HL-60 (cell line): ENCODE measurements at regions not wholly inside any gene's neighbourhood (a gene's known extent, or its start where the extent isn't known, plus 50 kb on each side); places are given as distances from the start of the nearest gene placed in this dataset.

Experiments
- DNase-seq, 2 experiments: peaks; one replicate each; pipeline ENCODE4 v3.0.0-alpha.2; 2010 to 2020; ENCODE audit warnings: low read depth in 1 of 2, low spot score in 1 of 2
- H3K27ac ChIP-seq: fragments of 250-450 bp; sonication (Bioruptor Pico); replicated peaks from 2 replicates; pipeline ENCODE4 v1.5.1; 2020; ENCODE audit warnings: mild to moderate bottlenecking, moderate library complexity
- H3K27me3 ChIP-seq: fragments of 250-450 bp; sonication (Bioruptor Pico); 2 replicates; pipeline ENCODE4 v1.5.1; 2021; ENCODE audit warnings: mild to moderate bottlenecking, moderate library complexity; ENCODE audit not compliant: insufficient read depth, poor library complexity, severe bottlenecking
- H3K4me3 ChIP-seq: replicated peaks from 2 replicates; pipeline ENCODE4 v1.5.1; 2011; ENCODE audit warnings: mild to moderate bottlenecking, control low read depth, low read length; ENCODE audit not compliant: insufficient read depth
- CTCF ChIP-seq: IDR thresholded peaks from one replicate; pipeline ENCODE4 v1.5.1; 2011; ENCODE audit warnings: low read length, control low read depth, inconsistent platforms; ENCODE audit not compliant: insufficient read depth
- GABPA ChIP-seq: IDR thresholded peaks from 2 replicates; pipeline ENCODE4 v1.6.1; 2012; ENCODE audit warnings: low read depth
- POLR2AphosphoS5 ChIP-seq: IDR thresholded peaks from 2 replicates; pipeline ENCODE4 v1.6.1; 2012; ENCODE audit warnings: low read depth
- REST ChIP-seq: IDR thresholded peaks from 2 replicates; pipeline ENCODE4 v1.6.1; 2012; ENCODE audit warnings: low read depth; ENCODE audit not compliant: insufficient replicate concordance
- SPI1 ChIP-seq: IDR thresholded peaks from 2 replicates; pipeline ENCODE4 v1.6.1; 2012; ENCODE audit warnings: low read depth, mild to moderate bottlenecking, borderline replicate concordance

GRCh38 chr18:77495079-77495478 lies 245.4 kb downstream of the GALR1 start:
- H3K4me3 ChIP-seq = no peak overlapping the region
- H3K27ac ChIP-seq = no peak overlapping the region
- no peaks in the 10 kb centered on the region for H3K27me3 ChIP-seq
- no peak for TF ChIP-seq CTCF
- DNase-seq = peak; percentile 20 to 47

GRCh38 chr18:77495982-77496690 lies 246.5 kb downstream of the GALR1 start:
- TF ChIP-seq CTCF (no peak), REST (no peak)
- Histone ChIP-seq H3K4me3 (no peak overlapping the region), H3K27ac (no peak overlapping the region), H3K27me3 (no peaks in the 10 kb centered on the region)
- DNase-seq = no peak

- no peak for DNase-seq
- Histone ChIP-seq H3K4me3 (no peak overlapping the region), H3K27ac (no peak overlapping the region), H3K27me3 (no peaks in the 10 kb centered on the region)
- TF ChIP-seq SPI1 (peak; percentile 35; the same call in 1 of the 2 replicates), CTCF (no peak)
These were observed 251.6 kb downstream of the GALR1 start for GRCh38 chr18:77501266-77501665.

GRCh38 chr18:77505499-77505898 lies 255.9 kb downstream of the GALR1 start:
- no peak overlapping the region for H3K4me3 ChIP-seq
- no peak for DNase-seq
- TF ChIP-seq GABPA = no peak
- no peak for TF ChIP-seq REST
- TF ChIP-seq SPI1 = no peak
- TF ChIP-seq POLR2AphosphoS5 = no peak
- no peak for TF ChIP-seq CTCF
- no peaks in the 10 kb centered on the region for H3K27me3 ChIP-seq
- H3K27ac ChIP-seq = no peak overlapping the region
